Activated naive CD8-positive, alpha-beta T cell treated with anti-CD3 and anti-CD28 coated beads for 36 hours (primary cell): ENCODE measurements at regions not wholly inside any gene's neighbourhood (a gene's known extent, or its start where the extent isn't known, plus 50 kb on each side); places are given as distances from the start of the nearest gene placed in this dataset.
"Not testable (repeated sequence)": the region's sequence is repeated elsewhere in the genome, so short reads cannot be mapped to it uniquely, and the experiment has no call there.

Experiments
- DNase-seq: peaks from one replicate; pipeline ENCODE4 v3.0.0; 2021
- H3K27ac Mint-ChIP-seq: one replicate; pipeline ENCODE4 v1.8.0; 2022; ENCODE audit warnings: mild to moderate bottlenecking, moderate library complexity, mixed read lengths
- H3K27me3 Mint-ChIP-seq: one replicate; pipeline ENCODE4 v1.8.0; 2022; ENCODE audit warnings: mild to moderate bottlenecking, mixed read lengths
- H3K36me3 Mint-ChIP-seq: one replicate; pipeline ENCODE4 v1.8.0; 2021; ENCODE audit warnings: mild to moderate bottlenecking, mixed read lengths
- H3K4me1 Mint-ChIP-seq: one replicate; pipeline ENCODE4 v1.8.0; 2021; ENCODE audit warnings: mixed read lengths
- H3K4me3 Mint-ChIP-seq: one replicate; pipeline ENCODE4 v1.8.0; 2022; ENCODE audit warnings: mild to moderate bottlenecking, moderate library complexity, mixed read lengths
- H3K9me3 Mint-ChIP-seq: one replicate; pipeline ENCODE4 v1.8.0; 2022; ENCODE audit warnings: mixed read lengths

DNA sequence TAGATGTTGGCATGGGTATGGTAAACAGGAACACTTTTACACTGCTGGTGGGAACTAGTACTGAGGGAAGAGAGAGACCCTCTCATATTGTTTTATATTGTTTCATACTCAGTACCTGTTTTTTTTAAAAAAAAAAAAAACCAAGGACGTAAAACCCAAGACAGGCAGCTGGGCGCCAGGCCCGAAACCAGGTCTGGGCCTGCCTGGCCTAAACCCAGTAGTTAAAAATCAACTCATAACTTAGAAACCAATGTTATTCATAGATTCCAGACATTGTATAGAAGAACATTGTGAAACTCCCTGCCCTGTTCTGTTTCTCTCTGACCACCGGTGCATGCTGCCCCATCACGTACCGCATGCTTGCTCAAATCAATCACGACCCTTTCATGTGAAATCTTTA is 125.5 kb downstream of the FAM170A start:
- H3K4me3 Mint-ChIP-seq, H3K27ac Mint-ChIP-seq, H3K36me3 Mint-ChIP-seq, H3K9me3 Mint-ChIP-seq, H3K4me1 Mint-ChIP-seq, DNase-seq: not testable (repeated sequence)
- H3K27me3 Mint-ChIP-seq, result peaks cover 11% of the 10 kb centered on the region

DNA sequence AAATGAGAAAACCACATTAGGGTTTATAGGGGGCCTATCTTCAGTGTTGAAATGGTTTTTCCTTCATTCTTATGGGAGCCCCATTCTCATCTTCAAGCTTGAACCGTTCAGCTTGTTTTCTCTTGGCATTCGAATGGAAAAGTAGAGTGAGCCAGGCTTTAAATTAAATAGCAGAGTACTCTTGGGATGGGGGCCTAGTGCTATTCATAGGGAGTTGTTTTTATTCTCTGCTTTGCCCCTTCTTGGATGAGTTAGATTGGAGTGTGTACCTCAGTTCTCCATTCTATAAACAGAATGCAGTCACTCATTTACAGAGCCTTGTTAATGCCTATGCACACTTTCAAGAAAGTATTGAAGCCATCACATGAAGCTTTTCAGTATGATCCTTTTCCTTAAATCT is 127.9 kb downstream of the FAM170A start:
- H3K4me3 Mint-ChIP-seq, result no peak overlapping the region
- no peak overlapping the region for H3K27ac Mint-ChIP-seq
- H3K9me3 Mint-ChIP-seq, result no peaks in the 10 kb centered on the region
- H3K36me3 Mint-ChIP-seq, result no peaks in the 10 kb centered on the region
- H3K4me1 Mint-ChIP-seq, result no peaks in the 10 kb centered on the region
- no peak for DNase-seq
- H3K27me3 Mint-ChIP-seq, result peaks cover 11% of the 10 kb centered on the region

DNA sequence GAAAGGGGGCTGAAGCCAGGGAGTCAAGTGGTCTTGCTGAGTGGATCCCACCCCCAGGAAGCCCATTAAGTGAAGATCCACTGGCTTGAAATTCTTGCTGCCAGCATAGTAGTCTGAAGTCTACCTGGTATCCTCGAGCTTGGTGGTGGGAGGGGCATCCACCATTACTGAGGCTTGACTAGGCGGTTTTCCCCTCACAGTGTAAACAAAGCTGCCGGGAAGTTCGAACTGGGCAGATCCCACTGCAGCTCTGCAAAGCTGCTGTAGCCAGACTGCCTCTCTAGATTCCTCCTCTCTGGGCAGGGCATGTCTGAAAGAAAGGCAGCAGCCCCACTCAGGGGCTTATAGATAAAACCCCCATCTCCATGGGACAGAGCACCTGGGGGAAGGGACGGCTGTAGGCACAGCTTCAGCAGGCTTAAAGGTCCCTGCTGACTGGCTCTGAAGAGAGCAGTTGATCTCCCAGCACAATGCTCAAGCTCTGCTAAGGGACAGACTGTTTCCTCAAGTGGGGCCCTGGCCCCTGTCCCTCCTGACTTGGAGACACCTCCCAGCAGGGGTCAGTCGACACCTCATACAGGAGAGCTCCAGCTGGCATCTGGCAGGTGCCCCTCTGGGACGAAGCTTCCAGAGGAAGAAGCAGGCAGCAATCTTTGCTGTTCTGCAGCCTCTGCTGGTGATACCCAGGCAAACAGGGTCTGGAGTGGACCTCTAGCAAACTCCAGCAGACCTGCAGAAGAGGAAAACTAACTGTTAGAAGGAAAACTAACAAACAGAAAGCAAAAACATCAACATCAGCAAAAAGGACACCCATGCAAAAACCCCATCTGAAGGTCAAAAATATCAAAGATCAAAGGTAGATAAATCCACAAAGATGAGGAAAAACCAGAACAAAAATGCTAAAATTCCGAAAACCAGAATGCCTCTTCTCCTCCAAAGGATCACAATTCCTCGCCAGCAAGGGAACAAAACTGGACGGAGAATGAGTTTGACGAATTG is 140.6 kb downstream of the FAM170A start:
- not testable (repeated sequence) for H3K27ac Mint-ChIP-seq, H3K4me1 Mint-ChIP-seq, DNase-seq, H3K36me3 Mint-ChIP-seq, H3K4me3 Mint-ChIP-seq, H3K27me3 Mint-ChIP-seq
- H3K9me3 Mint-ChIP-seq, result peaks cover 14% of the 10 kb centered on the region

DNA sequence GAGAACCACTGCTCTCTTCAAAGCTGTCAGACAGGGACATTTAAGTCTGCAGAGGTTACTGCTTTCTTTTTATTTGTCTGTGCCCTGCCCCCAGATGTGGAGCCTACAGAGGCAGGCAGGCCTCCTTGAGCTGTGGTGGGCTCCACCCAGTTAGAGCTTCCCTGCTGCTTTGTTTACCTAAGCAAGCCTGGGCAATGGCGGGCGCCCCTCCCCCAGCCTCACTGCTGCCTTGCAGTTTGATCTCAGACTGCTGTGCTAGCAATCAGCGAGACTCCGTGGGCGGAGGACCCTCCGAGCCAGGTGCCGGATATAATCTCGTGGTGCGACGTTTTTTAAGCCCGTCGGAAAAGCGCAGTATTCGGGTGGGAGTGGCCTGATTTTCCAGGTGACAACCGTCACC is 150.8 kb downstream of the FAM170A start:
- H3K27ac Mint-ChIP-seq, H3K4me1 Mint-ChIP-seq, H3K27me3 Mint-ChIP-seq, H3K9me3 Mint-ChIP-seq, H3K36me3 Mint-ChIP-seq, H3K4me3 Mint-ChIP-seq, DNase-seq: not testable (repeated sequence)

DNA sequence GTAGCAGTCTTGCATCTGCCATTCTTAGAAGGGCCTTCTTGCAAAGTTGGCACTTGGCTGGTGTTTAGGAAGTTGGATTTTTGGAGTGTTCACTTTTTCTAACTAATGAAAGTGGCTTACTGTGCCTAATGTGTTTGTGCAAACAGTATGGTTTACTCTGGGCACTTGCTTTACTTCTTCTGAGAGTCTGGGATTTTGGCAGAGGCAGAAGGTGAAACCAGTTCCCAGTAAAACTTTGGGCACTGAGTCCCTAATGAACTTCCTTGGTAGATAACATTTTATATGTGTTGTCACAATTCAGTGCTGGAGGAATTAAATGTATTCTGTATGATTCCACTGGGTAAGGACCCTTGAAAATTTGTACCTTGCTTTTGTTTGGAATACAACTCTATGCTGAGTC is 155.7 kb downstream of the FAM170A start:
- no peak for DNase-seq
- Mint-ChIP-seq H3K4me3 (no peak overlapping the region), H3K9me3 (no peaks in the 10 kb centered on the region), H3K27ac (no peak overlapping the region), H3K36me3 (no peaks in the 10 kb centered on the region), H3K27me3 (no peaks in the 10 kb centered on the region), H3K4me1 (no peaks in the 10 kb centered on the region)

DNA sequence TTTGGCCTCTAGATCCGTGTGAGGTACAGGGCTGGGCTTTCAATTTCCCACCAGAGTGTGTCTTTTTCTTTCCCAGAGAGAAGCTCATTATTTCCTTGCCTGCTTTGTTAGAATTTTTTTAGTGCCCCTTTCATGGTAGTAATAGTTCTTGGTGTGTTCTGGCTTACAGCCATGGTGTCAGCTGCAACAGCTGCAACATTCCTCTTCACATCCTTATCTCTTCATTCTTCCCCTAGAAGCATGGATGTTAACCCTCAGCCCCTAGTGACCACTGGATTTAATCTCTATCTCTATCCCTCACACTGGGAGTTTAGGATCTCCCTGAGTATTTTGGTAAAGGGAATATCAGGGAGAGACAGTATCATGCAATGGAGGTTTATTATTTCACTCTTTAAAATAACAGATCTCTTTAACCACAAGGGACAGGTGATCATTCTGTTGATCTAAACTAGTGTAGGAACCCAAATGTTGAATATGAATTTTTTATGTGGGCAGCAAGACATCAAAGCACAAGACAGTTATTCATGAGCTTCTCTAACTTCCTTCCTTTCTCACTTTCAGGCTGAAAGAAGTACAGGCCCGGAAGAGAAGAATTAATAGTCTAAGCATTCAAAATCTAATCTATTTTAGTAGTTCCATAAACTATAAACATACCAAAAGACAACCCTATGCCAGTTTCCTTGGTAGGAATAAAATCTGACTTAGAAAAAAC is 160.2 kb downstream of the FAM170A start:
- no peaks in the 10 kb centered on the region for H3K4me1 Mint-ChIP-seq
- H3K27ac Mint-ChIP-seq, result no peak overlapping the region
- no peaks in the 10 kb centered on the region for H3K9me3 Mint-ChIP-seq
- H3K36me3 Mint-ChIP-seq, result no peaks in the 10 kb centered on the region
- no peaks in the 10 kb centered on the region for H3K27me3 Mint-ChIP-seq
- H3K4me3 Mint-ChIP-seq, result no peak overlapping the region
- DNase-seq, result no peak

DNA sequence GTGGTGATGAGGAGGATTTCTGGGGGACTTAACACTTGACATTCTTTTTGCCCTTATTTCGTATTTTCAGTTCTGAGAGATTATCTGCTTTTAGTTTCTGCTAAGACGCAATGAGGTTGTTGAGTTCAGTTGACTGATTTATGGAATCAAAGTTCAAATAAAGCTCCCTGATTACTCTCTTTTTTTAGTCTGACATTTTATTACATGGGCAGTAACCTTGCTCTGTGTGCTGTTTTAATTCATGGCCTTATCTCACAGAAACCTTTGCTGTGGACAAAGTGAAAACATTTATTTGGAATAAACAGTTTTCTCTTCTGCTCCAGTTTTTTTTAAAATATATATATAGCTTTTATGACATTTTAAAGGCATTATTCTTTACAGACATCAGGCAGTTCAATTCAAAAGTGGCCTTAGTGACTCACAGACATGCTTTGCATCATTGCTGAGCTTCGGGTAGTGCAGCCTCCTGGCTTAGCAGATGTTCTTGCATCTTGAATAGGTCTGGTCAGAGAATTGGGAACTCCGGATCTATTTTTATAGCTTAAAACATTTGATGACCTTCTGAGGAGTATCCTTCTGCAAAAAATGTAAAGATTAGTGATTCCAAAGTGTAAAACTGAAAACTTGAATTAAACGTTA is 162.9 kb downstream of the FAM170A start:
- Mint-ChIP-seq H3K27ac (no peak overlapping the region), H3K9me3 (no peaks in the 10 kb centered on the region), H3K36me3 (no peaks in the 10 kb centered on the region), H3K27me3 (no peaks in the 10 kb centered on the region), H3K4me1 (no peaks in the 10 kb centered on the region), H3K4me3 (no peak overlapping the region)
- DNase-seq, result no peak

DNA sequence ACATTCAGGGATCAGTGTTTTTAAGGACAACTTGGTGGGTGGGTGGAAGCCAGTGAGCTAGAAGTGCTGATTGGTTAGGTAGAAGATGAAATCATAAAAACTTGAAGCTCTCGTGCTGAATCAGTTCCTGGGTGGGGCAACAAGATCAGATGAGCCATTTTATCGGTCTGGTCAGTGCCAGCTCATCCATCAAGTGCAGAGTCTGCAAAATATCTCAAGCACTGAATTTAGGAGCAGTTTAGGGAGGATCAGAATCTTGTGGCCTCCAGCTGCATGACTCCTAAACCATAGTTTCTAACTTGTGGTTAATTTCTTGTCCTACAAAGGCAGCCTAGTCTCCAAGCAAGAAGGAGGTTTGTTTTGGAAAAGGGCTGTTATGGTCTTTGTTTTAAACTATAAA is 166.4 kb downstream of the FAM170A start:
- Mint-ChIP-seq H3K4me1 (no peaks in the 10 kb centered on the region), H3K4me3 (no peak overlapping the region), H3K27me3 (no peaks in the 10 kb centered on the region), H3K27ac (no peak overlapping the region), H3K9me3 (no peaks in the 10 kb centered on the region), H3K36me3 (no peaks in the 10 kb centered on the region)
- no peak for DNase-seq

DNA sequence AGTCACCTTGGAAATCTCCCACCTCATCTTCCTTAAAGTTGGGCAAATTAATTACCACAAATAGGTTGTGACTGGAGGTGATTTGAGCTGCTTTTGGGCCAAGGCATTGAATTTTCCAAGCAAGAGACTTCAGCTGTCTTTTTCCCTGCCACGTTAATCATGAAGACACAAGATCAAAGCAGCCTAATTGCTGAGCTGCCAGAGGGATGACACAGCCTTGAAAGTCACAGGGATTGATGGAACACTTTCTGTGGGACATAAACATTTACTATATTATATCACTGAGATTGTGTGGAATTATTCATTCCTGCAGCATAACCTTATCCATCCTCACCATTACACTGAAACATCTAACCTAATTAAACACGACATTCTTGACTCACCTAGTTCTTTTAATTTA is 172.2 kb downstream of the FAM170A start:
- H3K4me3 Mint-ChIP-seq, result no peak overlapping the region
- no peaks in the 10 kb centered on the region for H3K36me3 Mint-ChIP-seq
- H3K9me3 Mint-ChIP-seq, result peaks cover 6% of the 10 kb centered on the region
- DNase-seq, result no peak
- H3K4me1 Mint-ChIP-seq, result no peaks in the 10 kb centered on the region
- H3K27ac Mint-ChIP-seq, result no peak overlapping the region
- no peaks in the 10 kb centered on the region for H3K27me3 Mint-ChIP-seq

DNA sequence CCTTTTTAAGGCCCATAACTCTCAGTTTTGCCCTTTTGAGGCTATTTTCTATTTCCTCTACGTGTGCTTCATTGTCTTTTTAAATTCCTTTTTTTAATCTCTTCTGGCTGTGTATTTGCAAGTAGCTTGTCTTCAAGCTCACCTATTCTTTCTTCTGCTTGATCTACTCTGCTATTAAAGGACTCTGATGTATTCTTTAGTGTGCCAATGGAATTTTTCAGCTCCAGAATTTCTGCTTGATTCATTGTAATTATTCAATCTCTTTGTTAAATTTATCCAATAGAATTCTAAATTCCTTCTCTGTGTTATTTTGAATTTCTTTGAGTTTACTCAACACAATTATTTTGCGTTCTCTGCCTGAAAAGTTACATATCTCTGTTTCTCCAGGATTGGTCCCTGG is 178.7 kb downstream of the FAM170A start:
- H3K36me3 Mint-ChIP-seq, result no peaks in the 10 kb centered on the region
- H3K9me3 Mint-ChIP-seq, result peaks cover 9% of the 10 kb centered on the region
- no peaks in the 10 kb centered on the region for H3K4me1 Mint-ChIP-seq
- H3K27me3 Mint-ChIP-seq, result no peaks in the 10 kb centered on the region
- DNase-seq, result no peak
- H3K27ac Mint-ChIP-seq, result no peak overlapping the region
- no peak overlapping the region for H3K4me3 Mint-ChIP-seq

DNA sequence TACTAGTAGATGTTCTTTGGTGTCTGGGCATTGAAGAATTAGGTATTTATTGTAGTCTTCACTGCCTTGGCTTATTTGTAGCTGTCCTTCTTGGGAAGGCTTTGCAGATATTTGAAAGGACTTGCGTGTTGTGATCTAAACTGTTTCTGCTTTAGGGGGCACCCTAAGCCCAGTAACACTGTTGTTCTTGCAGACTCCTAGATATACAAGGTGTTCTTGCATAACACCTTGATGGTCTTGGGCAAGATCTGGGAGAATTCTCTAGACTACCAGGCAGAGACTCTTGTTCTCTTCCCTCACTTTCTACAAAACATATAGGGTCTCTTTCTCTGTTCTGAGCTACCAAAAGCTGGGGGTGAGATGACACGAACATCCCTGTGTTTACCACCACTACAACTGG is 179.1 kb downstream of the FAM170A start:
- Mint-ChIP-seq H3K4me3 (no peak overlapping the region), H3K4me1 (no peaks in the 10 kb centered on the region), H3K36me3 (no peaks in the 10 kb centered on the region), H3K9me3 (peaks cover 9% of the 10 kb centered on the region), H3K27ac (no peak overlapping the region), H3K27me3 (no peaks in the 10 kb centered on the region)
- DNase-seq, result no peak

DNA sequence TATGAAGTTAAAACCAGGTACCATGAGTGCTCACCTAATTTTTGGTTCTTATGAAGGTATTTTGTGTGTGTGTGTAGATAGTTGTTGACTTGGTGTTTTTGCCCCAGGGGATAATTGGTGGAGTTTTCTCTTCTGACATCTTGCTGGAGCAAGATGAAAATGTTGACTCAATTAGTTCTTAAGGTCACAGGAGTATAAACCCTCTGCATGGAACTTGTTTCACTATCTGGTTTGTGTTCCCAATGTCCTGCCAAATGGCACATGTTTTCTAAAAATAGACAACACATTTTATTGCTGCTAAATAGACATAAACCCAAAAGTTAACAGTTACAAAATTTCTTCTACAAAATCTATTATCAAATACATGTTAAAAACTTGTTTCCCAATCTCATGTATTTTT is 180.9 kb downstream of the FAM170A start:
- no peaks in the 10 kb centered on the region for H3K4me1 Mint-ChIP-seq
- DNase-seq, result no peak
- no peaks in the 10 kb centered on the region for H3K27me3 Mint-ChIP-seq
- no peaks in the 10 kb centered on the region for H3K36me3 Mint-ChIP-seq
- no peak overlapping the region for H3K4me3 Mint-ChIP-seq
- H3K9me3 Mint-ChIP-seq, result peaks cover 9% of the 10 kb centered on the region
- no peak overlapping the region for H3K27ac Mint-ChIP-seq

DNA sequence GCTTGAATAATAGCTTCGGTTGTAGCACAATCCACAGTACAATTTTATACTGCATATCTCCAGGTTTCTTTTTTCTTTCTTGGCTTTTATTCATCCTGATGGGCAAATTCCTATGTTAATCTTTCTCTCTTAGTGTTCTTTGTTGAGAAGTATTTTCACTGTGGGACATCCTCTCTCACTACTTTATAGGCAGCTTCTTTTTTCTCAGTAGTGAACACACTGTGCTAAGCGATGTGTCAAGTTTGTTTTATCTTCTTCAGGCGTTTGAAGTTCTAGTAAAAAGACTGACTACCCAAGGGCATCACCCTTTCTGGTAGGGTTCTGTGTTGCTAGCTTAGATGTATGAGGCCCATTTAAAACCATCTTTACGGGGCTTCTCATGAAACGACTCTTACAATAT is 182.1 kb downstream of the FAM170A start:
- Mint-ChIP-seq H3K9me3 (peaks cover 6% of the 10 kb centered on the region), H3K27me3 (no peaks in the 10 kb centered on the region), H3K27ac (no peak overlapping the region), H3K4me3 (no peak overlapping the region), H3K4me1 (no peaks in the 10 kb centered on the region), H3K36me3 (no peaks in the 10 kb centered on the region)
- DNase-seq, result no peak

DNA sequence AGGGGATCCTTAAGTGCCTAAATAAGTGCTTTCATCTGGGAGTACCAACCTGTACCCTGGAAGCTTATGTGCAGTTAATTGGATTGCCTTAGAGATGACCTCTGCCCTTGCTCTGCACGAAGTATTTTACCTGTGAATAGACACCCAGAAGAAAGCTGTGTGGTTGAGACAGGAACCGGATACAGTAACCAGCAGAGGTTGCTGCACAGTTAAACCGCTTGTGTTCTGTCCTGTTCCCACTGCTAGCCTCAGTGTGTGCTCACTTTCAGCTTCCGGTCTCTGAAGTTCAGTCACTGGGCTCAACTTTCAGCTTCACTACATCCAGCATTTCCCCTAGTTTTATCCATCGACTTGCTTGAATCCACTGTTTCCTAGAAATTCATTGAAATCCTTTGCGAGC is 185.3 kb downstream of the FAM170A start:
- DNase-seq, result no peak
- H3K4me1 Mint-ChIP-seq, result no peaks in the 10 kb centered on the region
- H3K4me3 Mint-ChIP-seq, result no peak overlapping the region
- H3K27me3 Mint-ChIP-seq, result no peaks in the 10 kb centered on the region
- H3K9me3 Mint-ChIP-seq, result no peaks in the 10 kb centered on the region
- H3K36me3 Mint-ChIP-seq, result no peaks in the 10 kb centered on the region
- no peak overlapping the region for H3K27ac Mint-ChIP-seq

DNA sequence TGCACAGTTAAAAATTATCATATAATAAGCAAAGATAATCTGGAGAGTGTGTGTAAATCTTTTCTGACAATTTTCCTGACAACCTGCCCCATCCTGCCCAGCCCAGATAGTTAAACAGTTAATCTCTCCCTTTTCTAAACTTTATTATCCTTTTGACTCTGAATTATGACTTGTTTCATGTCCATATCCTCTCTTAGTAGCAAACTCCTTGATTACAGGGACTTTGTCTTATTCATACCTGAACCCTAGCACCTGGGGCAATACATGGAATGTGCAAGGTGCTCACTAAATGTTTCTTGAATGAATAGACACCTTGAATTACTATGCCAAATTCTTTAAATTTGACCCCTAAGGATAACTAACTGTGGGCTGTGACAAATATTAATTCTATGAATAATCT is 186.7 kb downstream of the FAM170A start:
- H3K9me3 Mint-ChIP-seq, result no peaks in the 10 kb centered on the region
- no peaks in the 10 kb centered on the region for H3K36me3 Mint-ChIP-seq
- DNase-seq, result no peak
- H3K27me3 Mint-ChIP-seq, result no peaks in the 10 kb centered on the region
- H3K4me1 Mint-ChIP-seq, result no peaks in the 10 kb centered on the region
- H3K27ac Mint-ChIP-seq, result no peak overlapping the region
- H3K4me3 Mint-ChIP-seq, result no peak overlapping the region
